A549 (cell line): ENCODE measurements at regions not wholly inside any gene's neighbourhood (a gene's known extent, or its start where the extent isn't known, plus 50 kb on each side); places are given as distances from the start of the nearest gene placed in this dataset.

Experiments
- EP300 ChIP-seq, 2 experiments: fragments of >200 bp; sonication (Bioruptor Twin); formaldehyde crosslinking; IDR thresholded peaks; 2 replicates in 1 of 2; 3 replicates in 1 of 2; pipeline ENCODE4 v1.6.1; 2016 to 2017
- POLR2A ChIP-seq: IDR thresholded peaks from 2 replicates; pipeline ENCODE4 v1.6.1; 2012; ENCODE audit warnings: mild to moderate bottlenecking, low read length
- TF ChIP-seq, protein P1 (sequence below): fragments of >200 bp; sonication (Bioruptor Twin); formaldehyde crosslinking; IDR thresholded peaks from 3 replicates; pipeline ENCODE4 v1.5.1; 2016
- TF ChIP-seq, protein P2 (sequence below): fragments of 150-350 bp; IDR thresholded peaks from 2 replicates; pipeline ENCODE4 v1.6.1; 2014; ENCODE audit warnings: low read depth, mild to moderate bottlenecking, low read length

DNA sequence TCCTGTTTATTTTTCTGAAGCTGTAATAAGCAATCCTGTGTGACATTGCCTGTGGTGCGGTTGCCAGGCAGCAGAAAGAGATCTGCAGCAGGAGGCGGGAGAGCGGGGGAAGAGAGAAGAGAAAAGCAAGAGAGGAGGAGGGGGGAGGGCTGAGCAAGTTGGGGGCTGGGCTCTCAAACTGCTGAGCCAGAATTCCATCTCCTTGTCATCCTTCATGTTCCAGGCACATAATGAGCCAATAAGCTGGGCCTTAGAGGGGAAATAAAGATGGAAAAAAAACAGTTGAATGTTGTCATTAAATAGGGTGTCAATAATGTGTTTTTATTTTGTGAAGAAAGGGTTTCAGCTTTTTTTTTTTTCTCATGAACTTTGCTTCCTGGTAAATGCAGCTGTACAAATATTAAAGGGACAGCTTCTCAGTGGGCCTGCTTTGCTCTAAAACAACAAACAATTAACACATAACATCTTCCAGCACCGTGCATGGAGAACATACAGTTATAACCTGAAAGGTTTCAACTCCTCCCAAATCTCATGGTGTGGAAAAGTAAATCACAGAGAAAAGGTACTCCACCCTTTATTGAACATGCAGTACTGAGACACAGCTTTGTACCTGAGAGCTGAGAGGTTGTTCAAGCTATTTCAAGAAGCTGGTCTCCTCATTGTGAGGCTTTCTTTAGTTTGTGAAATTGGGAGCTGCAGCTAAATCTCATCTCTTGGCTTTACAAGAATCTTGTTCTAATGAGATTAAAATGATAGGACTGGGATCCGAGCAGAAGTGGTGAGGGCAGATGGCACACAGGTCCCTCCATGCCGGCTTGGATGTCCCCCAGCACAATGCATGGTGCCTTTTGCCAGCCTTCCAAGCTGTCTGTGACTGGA, 451.1 kb upstream of the KCNMB2 start:
- TF ChIP-seq, protein P1, sequence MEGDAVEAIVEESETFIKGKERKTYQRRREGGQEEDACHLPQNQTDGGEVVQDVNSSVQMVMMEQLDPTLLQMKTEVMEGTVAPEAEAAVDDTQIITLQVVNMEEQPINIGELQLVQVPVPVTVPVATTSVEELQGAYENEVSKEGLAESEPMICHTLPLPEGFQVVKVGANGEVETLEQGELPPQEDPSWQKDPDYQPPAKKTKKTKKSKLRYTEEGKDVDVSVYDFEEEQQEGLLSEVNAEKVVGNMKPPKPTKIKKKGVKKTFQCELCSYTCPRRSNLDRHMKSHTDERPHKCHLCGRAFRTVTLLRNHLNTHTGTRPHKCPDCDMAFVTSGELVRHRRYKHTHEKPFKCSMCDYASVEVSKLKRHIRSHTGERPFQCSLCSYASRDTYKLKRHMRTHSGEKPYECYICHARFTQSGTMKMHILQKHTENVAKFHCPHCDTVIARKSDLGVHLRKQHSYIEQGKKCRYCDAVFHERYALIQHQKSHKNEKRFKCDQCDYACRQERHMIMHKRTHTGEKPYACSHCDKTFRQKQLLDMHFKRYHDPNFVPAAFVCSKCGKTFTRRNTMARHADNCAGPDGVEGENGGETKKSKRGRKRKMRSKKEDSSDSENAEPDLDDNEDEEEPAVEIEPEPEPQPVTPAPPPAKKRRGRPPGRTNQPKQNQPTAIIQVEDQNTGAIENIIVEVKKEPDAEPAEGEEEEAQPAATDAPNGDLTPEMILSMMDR: no peak
- TF ChIP-seq, protein P2, sequence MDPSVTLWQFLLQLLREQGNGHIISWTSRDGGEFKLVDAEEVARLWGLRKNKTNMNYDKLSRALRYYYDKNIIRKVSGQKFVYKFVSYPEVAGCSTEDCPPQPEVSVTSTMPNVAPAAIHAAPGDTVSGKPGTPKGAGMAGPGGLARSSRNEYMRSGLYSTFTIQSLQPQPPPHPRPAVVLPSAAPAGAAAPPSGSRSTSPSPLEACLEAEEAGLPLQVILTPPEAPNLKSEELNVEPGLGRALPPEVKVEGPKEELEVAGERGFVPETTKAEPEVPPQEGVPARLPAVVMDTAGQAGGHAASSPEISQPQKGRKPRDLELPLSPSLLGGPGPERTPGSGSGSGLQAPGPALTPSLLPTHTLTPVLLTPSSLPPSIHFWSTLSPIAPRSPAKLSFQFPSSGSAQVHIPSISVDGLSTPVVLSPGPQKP: no peak
- TF ChIP-seq POLR2A: no peak
- no peak for TF ChIP-seq EP300 (IDR thresholded peaks at IDR 0.05)
